IMR-90 (cell line): ENCODE measurements at regions not wholly inside any gene's neighbourhood (a gene's known extent, or its start where the extent isn't known, plus 50 kb on each side); places are given as distances from the start of the nearest gene placed in this dataset.

ENCODE experiments used
- ATAC-seq: fragments of 200-7000 bp; cut with Tn5 transposase; 2 replicates; pipeline ENCODE4 v1.9.1; 2020; ENCODE audit warnings: low read depth, mild to moderate bottlenecking, moderate library complexity
- BruUV-seq: library from RNA; stranded (reverse); fragments of 400-500 nt; replicated peaks from 2 replicates; lab custom pipeline; 2021; lab: Mats Ljungman, UMichigan
- CTCF ChIA-PET: fragments of 300-600 bp; formaldehyde crosslinking; extraction: SDS; loops from one replicate; lab custom pipeline; 2021; ENCODE audit warnings: antibody characterized with exemption; lab: Yijun Ruan, JAX
- POLR2A ChIA-PET: fragments of 300-600 bp; sonication (Branson Sonifier 250); formaldehyde crosslinking; loops from one replicate; lab custom pipeline; 2022; ENCODE audit warnings: antibody characterized with exemption; ENCODE audit not compliant: unreplicated experiment; lab: Charles Lee
- DNase-seq: peaks from one replicate; pipeline ENCODE4 v3.0.0; 2013
- H2AFZ ChIP-seq: replicated peaks from 2 replicates; pipeline ENCODE3; 2013; ENCODE audit warnings: low read length, mild to moderate bottlenecking; ENCODE audit not compliant: poor library complexity
- H2AK5ac ChIP-seq: 2 replicates; pipeline ENCODE4 v1.6.1; 2013; ENCODE audit warnings: low read depth, low read length, inconsistent platforms
- H2AK9ac ChIP-seq: replicated peaks from 2 replicates; pipeline ENCODE3; 2013; ENCODE audit warnings: mild to moderate bottlenecking, low read depth, low read length, moderate library complexity; ENCODE audit not compliant: poor library complexity
- H2BK120ac ChIP-seq: 2 replicates; pipeline ENCODE4 v1.6.1; 2013; ENCODE audit warnings: low read depth, low read length, inconsistent platforms
- H2BK15ac ChIP-seq: 3 replicates; pipeline ENCODE4 v1.6.1; 2013; ENCODE audit warnings: low read depth, low read length, inconsistent platforms
- H2BK20ac ChIP-seq: 2 replicates; pipeline ENCODE4 v1.6.1; 2013; ENCODE audit warnings: low read depth, mild to moderate bottlenecking, inconsistent platforms, low read length, moderate library complexity
- H2BK5ac ChIP-seq: 2 replicates; pipeline ENCODE4 v1.6.1; 2013; ENCODE audit warnings: mild to moderate bottlenecking, low read depth, low read length, inconsistent platforms; ENCODE audit not compliant: poor library complexity, severe bottlenecking
- H3K14ac ChIP-seq: replicated peaks from 2 replicates; pipeline ENCODE4 v1.6.1; 2013; ENCODE audit warnings: low read depth, low read length, inconsistent platforms
- H3K18ac ChIP-seq: 2 replicates; pipeline ENCODE4 v1.6.1; 2013; ENCODE audit warnings: low read depth, low read length, control low read depth
- H3K23ac ChIP-seq: 2 replicates; pipeline ENCODE4 v1.6.1; 2013; ENCODE audit warnings: low read depth, low read length, inconsistent platforms
- H3K27ac ChIP-seq: 2 replicates; pipeline ENCODE4 v1.5.1; 2013; ENCODE audit warnings: mild to moderate bottlenecking, control low read depth, low read length; ENCODE audit not compliant: insufficient read depth
- H3K27me3 ChIP-seq: 2 replicates; pipeline ENCODE4 v1.6.1; 2013; ENCODE audit warnings: low read length; ENCODE audit not compliant: control insufficient read depth, insufficient read depth
- H3K36me3 ChIP-seq: 2 replicates; pipeline ENCODE4 v1.6.1; 2013; ENCODE audit warnings: low read length, mixed read lengths; ENCODE audit not compliant: control insufficient read depth, insufficient read depth
- H3K4ac ChIP-seq: 2 replicates; pipeline ENCODE4 v1.6.1; 2013; ENCODE audit warnings: low read depth, low read length, inconsistent platforms
- H3K4me1 ChIP-seq: 2 replicates; pipeline ENCODE4 v1.6.1; 2013; ENCODE audit warnings: low read length, mixed read lengths; ENCODE audit not compliant: control insufficient read depth, insufficient read depth
- H3K4me2 ChIP-seq: 2 replicates; pipeline ENCODE4 v1.6.1; 2013; ENCODE audit warnings: low read depth, mild to moderate bottlenecking, control low read depth, low read length, moderate library complexity
- H3K4me3 ChIP-seq: 2 replicates; pipeline ENCODE4 v1.5.1; 2013; ENCODE audit warnings: low read depth, mild to moderate bottlenecking, control low read depth, low read length, moderate library complexity; ENCODE audit not compliant: insufficient read depth
- H3K56ac ChIP-seq: 2 replicates; pipeline ENCODE4 v1.6.1; 2013; ENCODE audit warnings: low read length, inconsistent platforms; ENCODE audit not compliant: insufficient read depth; ENCODE audit errors: extremely low read depth
- H3K79me1 ChIP-seq, 2 experiments: 2 replicates each; pipeline ENCODE4 v1.6.1; 2013; ENCODE audit warnings: low read length in 2 of 2, inconsistent platforms in 1 of 2, low read depth in 1 of 2
- H3K9ac ChIP-seq: 2 replicates; pipeline ENCODE4 v1.6.1; 2013; ENCODE audit warnings: low read depth, low read length, control low read depth
- H3K9me1 ChIP-seq: 2 replicates; pipeline ENCODE4 v1.6.1; 2013; ENCODE audit warnings: low read length, inconsistent platforms; ENCODE audit not compliant: insufficient read depth
- H3K9me3 ChIP-seq: 2 replicates; pipeline ENCODE4 v1.6.1; 2013; ENCODE audit warnings: low read length; ENCODE audit not compliant: control insufficient read depth, insufficient read depth
- H4K20me1 ChIP-seq: 2 replicates; pipeline ENCODE4 v1.6.1; 2013; ENCODE audit warnings: low read length, inconsistent platforms; ENCODE audit not compliant: insufficient read depth
- H4K5ac ChIP-seq: 2 replicates; pipeline ENCODE4 v1.6.1; 2013; ENCODE audit warnings: mild to moderate bottlenecking, low read depth, low read length, control low read depth
- H4K8ac ChIP-seq, 2 experiments: 2 replicates each; pipeline ENCODE4 v1.6.1; 2013; ENCODE audit warnings: low read depth in 2 of 2, low read length in 2 of 2, control low read depth in 1 of 2, inconsistent platforms in 1 of 2
- H4K91ac ChIP-seq: 2 replicates; pipeline ENCODE4 v1.6.1; 2013; ENCODE audit warnings: low read depth, low read length, inconsistent platforms; ENCODE audit not compliant: insufficient read depth
- BHLHE40 ChIP-seq: fragments of 150-350 bp; IDR thresholded peaks from 2 replicates; pipeline ENCODE4 v1.6.1; 2016; ENCODE audit warnings: mild to moderate bottlenecking, low read depth, low read length
- CEBPB ChIP-seq: IDR thresholded peaks from 2 replicates; pipeline ENCODE4 v1.6.1; 2012; ENCODE audit warnings: low read depth, low read length, improper control_type of control experiment
- CHD1 ChIP-seq: IDR thresholded peaks from 2 replicates; pipeline ENCODE4 v1.6.1; 2012; ENCODE audit warnings: low read depth, low read length, improper control_type of control experiment
- CTCF ChIP-seq: conservative IDR thresholded peaks from 2 replicates; pipeline ENCODE4 v1.5.1; 2012; ENCODE audit warnings: mild to moderate bottlenecking, low read depth, low read length, improper control_type of control experiment
- ELK1 ChIP-seq: fragments of 150-350 bp; IDR thresholded peaks from 2 replicates; pipeline ENCODE4 v1.6.1; 2016; ENCODE audit warnings: low read depth, mild to moderate bottlenecking, low read length, moderate library complexity, borderline replicate concordance
- MAFK ChIP-seq: IDR thresholded peaks from 2 replicates; pipeline ENCODE4 v1.6.1; 2012; ENCODE audit warnings: low read depth, low read length, improper control_type of control experiment
- MAZ ChIP-seq: IDR thresholded peaks from 2 replicates; pipeline ENCODE4 v1.6.1; 2012; ENCODE audit warnings: low read depth, mild to moderate bottlenecking, low read length, improper control_type of control experiment, moderate library complexity, borderline replicate concordance
- MXI1 ChIP-seq: IDR thresholded peaks from 2 replicates; pipeline ENCODE4 v1.6.1; 2012; ENCODE audit warnings: low read depth, mild to moderate bottlenecking, low read length, moderate library complexity, borderline replicate concordance
- NFE2L2 ChIP-seq: fragments of 150-350 bp; IDR thresholded peaks from 2 replicates; pipeline ENCODE4 v1.6.1; 2016; ENCODE audit warnings: low read depth, mild to moderate bottlenecking, low read length
- RAD21 ChIP-seq: IDR thresholded peaks from 2 replicates; pipeline ENCODE4 v1.6.1; 2012; ENCODE audit warnings: low read length, improper control_type of control experiment
- RCOR1 ChIP-seq: IDR thresholded peaks from 2 replicates; pipeline ENCODE4 v1.6.1; 2012; ENCODE audit warnings: mild to moderate bottlenecking, low read length, improper control_type of control experiment; ENCODE audit not compliant: insufficient replicate concordance
- RFX5 ChIP-seq: IDR thresholded peaks from 2 replicates; pipeline ENCODE4 v1.8.0; 2012; ENCODE audit warnings: low read depth, mild to moderate bottlenecking, low read length, moderate library complexity
- SMC3 ChIP-seq: fragments of 150-350 bp; IDR thresholded peaks from 2 replicates; pipeline ENCODE4 v1.6.1; 2016; ENCODE audit warnings: low read depth, mild to moderate bottlenecking, antibody characterized with exemption, low read length, moderate library complexity
- dilution Hi-C: fragments of 300-500 bp; cut with HindIII; formaldehyde crosslinking; loops from one replicate; pipeline ENCODE4 v1.14.3; 2018; ENCODE audit warnings: low sequenced_read_pairs; ENCODE audit not compliant: unreplicated experiment
- in situ Hi-C: fragments of 300-500 bp; cut with MboI; formaldehyde crosslinking; loops from 3 replicates; pipeline ENCODE4 v1.14.3; 2019; ENCODE audit warnings: low sequenced_read_pairs, inconsistent platforms, mixed read lengths
- intact Hi-C: fragments of 100-400 bp; cut with micrococcal nuclease; formaldehyde crosslinking; loops from 2 replicates; pipeline ENCODE4 v1.10.0; 2022

DNA sequence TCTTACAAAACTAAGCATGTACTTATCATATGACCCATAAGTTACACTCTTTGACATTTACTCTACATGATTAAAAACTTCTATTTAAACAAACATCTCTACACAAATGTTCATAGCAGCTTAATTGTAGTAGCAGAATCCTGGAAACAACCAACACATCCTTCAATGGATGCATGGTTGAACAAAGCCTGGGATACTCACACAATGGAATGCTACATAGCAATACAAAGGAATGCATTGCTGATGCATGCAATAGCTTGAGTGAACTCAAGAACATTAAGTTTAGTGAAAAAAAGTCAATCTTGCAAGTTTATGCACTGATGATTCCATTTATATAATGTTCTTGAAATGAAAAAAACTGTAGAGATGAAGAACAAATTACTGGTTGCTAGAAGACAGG lies 686.9 kb downstream of the LRRIQ3 start:
- Histone ChIP-seq H3K23ac (no peak overlapping the region), H3K56ac (no peak overlapping the region), H2AFZ (no peak overlapping the region), H3K4ac (no peak overlapping the region), H3K27me3 (no peaks in the 10 kb centered on the region), H4K8ac (no peak overlapping the region), H3K4me1 (no peaks in the 10 kb centered on the region), H3K9me1 (no peaks in the 10 kb centered on the region), H3K79me1 (no peaks in the 10 kb centered on the region), H3K18ac (no peak overlapping the region), H3K36me3 (no peaks in the 10 kb centered on the region), H4K5ac (no peak overlapping the region), H3K4me2 (no peak overlapping the region), H4K91ac (no peak overlapping the region), H3K14ac (no peak overlapping the region), H3K4me3 (no peak overlapping the region), H2BK120ac (no peak overlapping the region), H2BK5ac (no peak overlapping the region), H3K9me3 (no peaks in the 10 kb centered on the region), H2AK9ac (no peak overlapping the region), H4K20me1 (no peaks in the 10 kb centered on the region), H2AK5ac (no peak overlapping the region), H2BK20ac (no peak overlapping the region), H2BK15ac (no peak overlapping the region), H3K9ac (no peak overlapping the region), H3K27ac (no peak overlapping the region)
- ChIA-PET POLR2A (no interaction called here), CTCF (no interaction called here)
- no TSS peak for BruUV-seq
- no peak for ATAC-seq
- TF ChIP-seq MAFK (no peak), RCOR1 (no peak), NFE2L2 (no peak), CTCF (no peak), BHLHE40 (no peak), ELK1 (no peak), RAD21 (no peak), RFX5 (no peak), MAZ (no peak), CHD1 (no peak), CEBPB (no peak), SMC3 (no peak), MXI1 (no peak)
- intact Hi-C loops: no loop called here
- DNase-seq: no peak
- dilution Hi-C loops: no loop called here
- in situ Hi-C loops: no loop called here
